Suprapubic skin (tissue), 3 donors: ENCODE measurements at regions not wholly inside any gene's neighbourhood (a gene's known extent, or its start where the extent isn't known, plus 50 kb on each side); places are given as distances from the start of the nearest gene placed in this dataset.

Source experiments
- CTCF ChIP-seq, 2 donors: fragments of 200-600 bp in 1 of 2; fragments of 450-650 bp in 1 of 2; sonication (generic) in 1 of 2; IDR thresholded peaks; one replicate each; pipeline ENCODE4 v1.5.1; 2016 to 2019; ENCODE audit warnings: antibody characterized with exemption in 2 of 2, mild to moderate bottlenecking in 1 of 2, moderate library complexity in 1 of 2
- POLR2AphosphoS5 ChIP-seq, 3 donors: sonication (generic); formaldehyde crosslinking; IDR thresholded peaks; one replicate each; pipeline ENCODE4 v1.6.1; 2017; ENCODE audit warnings: antibody characterized with exemption in 3 of 3

GRCh38 chr18:51716277-51716676, 518.8 kb upstream of the MEX3C start:
- no peak for TF ChIP-seq CTCF (IDR thresholded peaks at IDR 0.05)
- no peak for TF ChIP-seq POLR2AphosphoS5 (IDR thresholded peaks at IDR 0.05)
